DMS79 (cell line): ENCODE measurements at regions not wholly inside any gene's neighbourhood (a gene's known extent, or its start where the extent isn't known, plus 50 kb on each side); places are given as distances from the start of the nearest gene placed in this dataset.

ENCODE experiments used
- DNase-seq: peaks from one replicate; lab custom pipeline; 2025; lab: John Stamatoyannopoulos, UW

DNA sequence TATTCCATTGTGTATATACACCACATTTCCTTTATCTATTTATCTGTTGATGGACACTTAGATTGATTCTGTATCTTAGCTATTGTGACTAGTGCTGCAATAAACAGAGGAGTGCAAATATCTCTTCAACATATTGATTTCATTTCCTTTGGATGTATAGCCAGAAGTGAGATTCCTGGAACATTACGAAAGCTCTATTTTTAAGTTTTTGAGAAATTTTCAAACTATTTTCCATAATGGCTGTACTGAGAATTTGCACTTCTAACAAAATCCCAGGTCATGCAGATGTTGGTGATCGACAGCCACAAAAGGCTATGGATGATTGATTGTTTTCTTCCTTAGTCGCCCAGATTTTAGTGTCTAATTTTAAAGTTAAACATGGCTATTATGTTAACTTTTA lies 132.7 kb upstream of the MTAP start:
- DNase-seq: no peak

- DNase-seq: no peak
These were observed 132.1 kb upstream of the MTAP start for GRCh38 chr9:21670374-21670773.

- DNase-seq: no peak
These were observed 130.3 kb upstream of the MTAP start for GRCh38 chr9:21672140-21672539.

DNA sequence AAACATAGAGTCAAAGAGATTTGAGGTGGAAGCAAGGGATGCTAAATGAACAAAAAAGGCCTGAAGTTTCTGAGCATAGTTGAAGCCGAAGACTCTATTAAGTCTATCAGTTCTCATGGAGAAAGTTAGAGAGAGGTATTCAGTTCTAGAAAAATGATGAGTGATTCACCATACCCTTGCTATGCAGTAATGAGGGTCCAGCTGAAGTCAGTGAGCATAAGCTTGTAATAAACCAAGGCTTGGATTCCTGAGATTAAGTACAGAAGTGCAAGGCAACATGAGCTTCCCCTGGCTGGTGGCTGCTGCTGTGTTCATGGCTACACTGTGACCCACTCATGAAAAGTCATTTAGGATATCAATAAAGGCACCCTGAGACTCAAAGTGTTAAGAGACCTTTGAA lies 129.7 kb upstream of the MTAP start:
- DNase-seq: no peak

DNA sequence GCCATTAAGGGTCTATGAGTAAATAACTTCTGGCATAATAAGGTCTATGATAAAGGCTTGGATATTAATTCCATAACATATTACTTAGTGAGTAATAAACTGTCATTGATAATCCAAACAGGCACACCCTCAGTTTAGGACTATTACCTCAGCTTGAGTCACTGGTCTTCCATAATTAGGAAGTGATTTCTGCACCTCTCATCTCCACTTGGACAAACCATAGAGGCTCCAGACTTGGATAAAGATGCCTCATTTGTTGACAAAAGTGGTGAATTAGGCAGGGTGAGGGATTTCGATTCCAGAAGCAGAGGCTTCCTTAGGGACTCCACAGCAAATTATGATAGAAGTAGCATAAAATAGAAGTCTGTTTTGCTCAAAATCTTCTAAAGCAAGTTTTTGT lies 127.5 kb upstream of the MTAP start:
- no peak for DNase-seq

GRCh38 chr9:21677387-21677786 lies 125.0 kb upstream of the MTAP start:
- DNase-seq: no peak

- no peak for DNase-seq
These were observed 124.6 kb upstream of the MTAP start for GRCh38 chr9:21677834-21678233.

DNA sequence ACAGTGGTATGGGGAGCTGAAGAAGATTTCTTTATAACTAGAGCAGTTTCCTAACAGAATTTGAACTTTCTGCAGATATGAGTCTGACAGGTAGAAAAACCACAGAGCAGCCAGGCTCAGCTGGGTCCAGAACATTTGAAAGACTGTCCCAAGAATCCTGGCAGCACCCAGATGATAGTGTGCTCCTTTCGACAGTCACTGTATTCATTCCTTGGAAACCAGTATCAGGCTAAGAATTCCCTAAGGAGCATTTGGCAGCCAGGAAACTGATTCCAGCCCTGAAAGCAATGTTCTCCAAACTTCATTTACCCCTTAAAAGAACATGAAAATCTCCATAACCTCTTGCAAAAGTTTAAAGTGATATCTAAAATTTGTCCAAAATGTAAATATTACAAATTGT lies 123.0 kb upstream of the MTAP start:
- DNase-seq: no peak

DNA sequence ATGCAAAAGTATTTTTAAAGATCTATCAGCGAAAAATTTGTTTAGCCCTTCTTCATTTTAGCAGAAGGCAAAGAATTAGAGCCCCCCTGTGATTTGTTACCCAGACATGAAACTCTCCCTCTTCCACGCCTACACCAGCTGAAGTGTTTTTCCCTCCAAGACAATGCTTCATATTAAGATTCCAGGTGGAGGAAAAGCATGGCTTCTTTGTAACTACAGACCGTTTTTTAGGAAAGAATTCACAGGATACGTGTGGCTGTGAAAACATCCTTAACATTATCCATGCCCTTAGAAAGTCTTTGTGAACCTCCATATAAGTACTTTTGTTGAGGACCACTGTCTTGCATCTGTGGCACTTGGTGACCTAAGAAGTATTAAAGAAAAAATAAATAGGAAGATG lies 121.8 kb upstream of the MTAP start:
- no peak for DNase-seq

DNA sequence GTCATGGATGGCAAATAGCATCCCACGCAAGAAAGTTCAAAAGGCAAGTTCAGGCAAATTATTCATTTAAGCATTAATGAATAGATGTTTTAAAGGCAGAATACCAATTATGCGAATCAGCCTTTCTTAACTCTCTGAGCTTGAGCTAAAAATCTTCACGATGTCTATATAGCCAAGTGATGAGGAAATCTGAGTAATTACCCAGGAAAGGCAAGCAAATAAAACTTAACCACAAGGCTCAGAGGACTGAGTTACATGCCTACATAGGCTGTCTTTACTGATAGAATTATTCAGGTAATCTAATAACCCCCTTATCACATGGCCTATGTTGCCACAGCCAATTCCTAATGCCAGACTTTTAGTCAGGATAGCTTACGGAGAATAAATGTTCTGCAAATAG lies 120.8 kb upstream of the MTAP start:
- no peak for DNase-seq

DNA sequence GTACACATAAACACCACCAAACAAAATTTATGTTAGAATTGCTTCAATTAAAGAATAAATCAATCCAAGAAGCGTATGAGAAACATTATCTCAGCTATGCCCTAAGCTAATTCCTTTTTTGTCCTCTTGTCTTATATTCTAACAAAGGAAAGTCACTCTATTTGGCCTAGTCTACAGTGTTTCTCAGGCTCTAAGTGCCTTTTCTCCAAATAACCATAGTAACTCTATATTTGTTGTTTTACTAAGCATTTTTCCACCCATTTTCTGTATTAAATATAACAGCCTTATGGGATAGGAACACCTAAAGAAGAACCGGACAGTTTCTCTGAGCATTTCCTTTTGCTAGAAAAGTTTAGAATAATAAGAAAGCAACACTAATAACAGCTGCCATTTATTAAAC lies 120.1 kb upstream of the MTAP start:
- DNase-seq: no peak

DNA sequence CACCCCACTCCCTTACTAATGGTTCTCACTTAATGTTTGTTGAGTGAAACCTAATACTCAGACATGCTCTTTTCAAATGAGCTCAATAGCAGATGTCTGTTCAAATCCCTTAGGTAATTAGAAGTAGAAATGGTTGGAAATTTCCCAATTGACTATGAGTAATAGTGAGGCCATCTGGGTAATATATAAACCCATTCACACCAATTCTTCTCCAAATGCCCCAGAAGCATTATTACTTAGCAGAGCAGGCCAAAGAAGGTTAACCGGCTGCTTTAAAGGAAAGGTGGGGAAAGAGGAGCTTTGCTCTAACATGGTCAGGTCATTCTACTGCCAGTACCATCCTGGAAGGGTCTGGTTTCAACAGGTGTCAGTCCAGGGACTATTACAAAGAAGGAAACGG lies 119.5 kb upstream of the MTAP start:
- no peak for DNase-seq

DNA sequence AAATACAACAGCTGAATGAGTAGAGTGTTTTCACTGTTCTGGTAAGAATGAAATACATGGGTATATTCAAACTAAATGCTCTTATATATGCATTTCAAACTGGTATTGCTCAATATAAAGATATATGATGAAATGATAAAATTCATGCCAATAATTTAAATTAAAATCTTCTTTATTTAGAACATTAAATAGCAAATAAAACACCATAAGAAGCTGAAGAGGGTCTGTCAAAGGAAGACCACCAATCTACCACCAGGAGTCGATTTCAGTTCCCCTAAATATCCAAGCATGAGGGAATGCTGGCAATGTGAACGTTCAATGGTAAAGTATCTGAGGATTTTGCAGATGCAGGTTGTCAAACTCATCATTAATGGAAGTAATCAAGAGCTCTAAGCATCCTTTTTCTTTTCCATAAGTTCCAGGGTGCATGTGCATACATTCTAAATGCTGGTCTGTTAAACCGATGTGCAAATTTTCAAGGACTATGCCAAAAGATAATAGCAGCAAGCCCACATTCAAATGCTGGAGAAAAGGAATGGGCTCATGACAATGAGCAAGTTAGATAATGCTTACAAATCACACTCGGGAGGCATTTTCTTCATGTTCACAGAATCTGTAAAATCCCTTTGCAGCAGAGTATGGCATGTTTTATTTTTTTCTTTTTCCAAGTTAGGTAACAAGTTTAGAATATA lies 118.8 kb upstream of the MTAP start:
- no peak for DNase-seq

GRCh38 chr9:21684231-21684630 lies 118.2 kb upstream of the MTAP start:
- no peak for DNase-seq

DNA sequence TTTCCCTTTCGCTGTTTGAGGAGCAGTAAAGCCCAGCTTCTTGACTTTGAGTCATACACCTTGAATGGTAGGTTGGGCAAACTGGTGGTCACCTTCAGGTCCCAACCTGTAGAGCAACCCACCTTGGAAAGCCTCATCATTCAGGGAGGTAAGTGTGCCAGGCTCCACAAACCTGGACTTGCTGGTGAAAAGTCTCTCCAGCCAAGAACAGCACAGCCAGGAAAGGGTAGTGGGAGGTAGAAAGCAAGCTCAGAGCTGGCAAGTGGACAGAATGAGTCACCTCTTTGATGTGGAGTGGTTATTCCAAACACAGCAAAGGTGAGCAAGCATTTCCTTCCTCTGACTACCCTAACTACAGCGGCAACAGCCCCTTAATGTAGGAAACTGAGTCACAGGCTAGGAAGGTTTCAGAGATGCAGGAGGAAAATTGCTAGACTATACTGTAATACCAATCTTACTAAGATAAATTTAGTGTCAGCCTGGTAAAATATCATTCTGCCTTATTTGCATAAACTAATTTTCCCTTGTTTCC lies 117.5 kb upstream of the MTAP start:
- DNase-seq: no peak

GRCh38 chr9:21685502-21685901 lies 116.9 kb upstream of the MTAP start:
- DNase-seq: no peak

DNA sequence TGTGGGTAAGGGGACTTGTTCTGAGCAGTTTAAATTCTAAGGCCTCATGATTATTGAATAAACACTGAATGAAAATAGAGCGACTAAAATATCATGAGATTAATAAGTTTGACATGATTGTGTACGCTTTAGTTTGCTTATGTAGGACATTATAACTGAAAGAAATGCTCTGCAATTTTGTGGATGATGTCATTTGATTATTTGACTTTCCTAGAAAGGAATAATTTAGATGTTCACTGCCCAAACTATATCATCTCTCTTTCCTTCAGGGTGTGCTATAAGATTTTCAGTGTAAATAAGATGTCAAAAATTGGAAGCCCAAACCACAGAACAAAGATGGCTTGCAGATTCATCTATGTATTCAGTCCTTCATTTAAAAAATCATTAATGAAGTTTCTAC lies 115.7 kb upstream of the MTAP start:
- DNase-seq: no peak

- no peak for DNase-seq
These were observed 115.1 kb upstream of the MTAP start for GRCh38 chr9:21687351-21687750.

DNA sequence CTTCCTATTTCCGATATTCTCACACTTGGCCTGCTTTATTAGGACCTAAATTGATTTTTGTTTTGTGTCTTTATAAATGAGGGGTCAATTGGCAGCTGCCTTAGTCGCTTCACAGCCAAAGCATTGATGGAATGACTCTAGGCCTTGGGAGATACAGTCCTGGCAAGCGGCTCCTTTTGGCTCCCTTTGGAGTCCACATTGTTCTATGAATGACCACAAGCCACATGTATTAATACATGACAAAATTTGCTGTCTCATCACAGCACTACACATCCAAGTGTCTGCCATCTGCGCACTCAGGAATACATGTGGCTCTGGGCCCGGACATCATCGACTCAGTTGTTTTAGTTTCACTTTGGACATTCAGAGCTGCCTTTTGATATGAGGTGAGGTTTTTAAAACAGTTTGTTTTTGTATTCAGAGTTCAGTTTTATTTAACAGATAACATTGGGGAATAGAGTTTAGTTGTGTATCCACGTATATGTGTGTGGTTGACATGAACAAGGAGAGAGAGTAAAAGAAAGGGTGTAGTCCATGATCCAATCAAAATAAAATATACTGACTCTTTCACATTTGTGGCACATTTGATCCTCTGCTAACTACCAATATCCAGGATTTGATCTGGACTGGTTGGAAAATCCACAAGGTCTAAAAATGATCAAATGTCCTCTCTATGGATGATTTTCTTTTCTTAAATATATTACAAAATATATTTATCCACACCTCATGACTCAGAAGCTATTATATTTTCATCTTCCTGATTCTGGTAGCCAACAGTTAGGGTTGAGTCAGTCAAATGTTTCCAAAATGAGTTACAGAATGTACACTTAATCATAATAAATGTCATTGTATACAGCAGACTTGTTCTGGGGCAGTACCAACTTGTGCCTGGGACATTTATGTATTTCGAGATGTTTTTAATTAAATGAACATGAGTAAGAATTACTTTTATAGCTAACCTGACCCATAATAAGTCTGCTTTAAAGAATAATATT lies 114.0 kb upstream of the MTAP start:
- DNase-seq: no peak

DNA sequence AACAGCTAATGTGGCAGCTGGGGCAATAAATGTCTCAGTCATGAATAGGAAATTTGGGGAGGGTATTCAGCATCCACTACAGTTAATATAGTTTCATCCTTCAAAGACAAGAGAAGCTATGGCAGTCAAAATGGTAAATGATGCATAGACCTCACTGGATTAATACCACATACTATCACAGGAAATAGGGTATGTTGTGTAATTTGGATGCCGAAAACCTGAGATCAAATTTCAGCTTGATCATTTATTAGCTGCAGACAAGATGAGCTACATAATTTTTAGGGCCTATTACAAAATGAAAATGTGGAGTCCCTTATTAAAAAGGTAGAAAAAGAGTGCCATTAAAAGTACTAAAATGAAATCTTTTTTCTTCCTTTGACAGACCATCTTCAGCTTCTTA lies 112.6 kb upstream of the MTAP start:
- no peak for DNase-seq

- DNase-seq: no peak
These were observed 111.9 kb upstream of the MTAP start for GRCh38 chr9:21690561-21690960.

DNA sequence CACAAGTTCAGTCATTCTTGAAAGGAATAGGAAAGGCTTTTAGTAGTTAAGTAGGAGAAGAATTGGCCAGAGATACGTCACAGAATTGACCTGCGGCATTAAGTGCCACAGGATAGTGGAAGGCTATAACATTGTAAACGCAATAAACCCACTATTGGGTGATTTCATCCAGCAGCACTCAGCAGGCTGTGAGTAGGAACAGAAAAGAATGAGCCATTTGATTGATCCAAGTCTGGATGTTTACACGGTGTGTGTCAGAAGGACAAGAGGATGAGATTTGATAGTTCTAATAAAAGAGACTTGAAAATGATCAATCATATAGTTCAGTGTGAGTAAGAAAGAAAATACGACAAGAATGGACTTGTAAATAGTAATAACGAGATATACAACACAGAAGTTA lies 110.0 kb upstream of the MTAP start:
- DNase-seq: no peak

GRCh38 chr9:21694424-21694823 lies 108.0 kb upstream of the MTAP start:
- no peak for DNase-seq
